ENCODE measurements at regions not wholly inside any gene's neighbourhood (a gene's known extent, or its start where the extent isn't known, plus 50 kb on each side); places are given as distances from the start of the nearest gene placed in this dataset.

- H3K9me3 ChIP-seq (ENCODE audit: low read depth, low read length, poor library complexity, severe bottlenecking): peaks cover 18% of the 10 kb centered on the region
- intact Hi-C loops (cut with micrococcal nuclease; ENCODE audit: unreplicated experiment): no loop called here
- no peaks in the 10 kb centered on the region for H3K36me3 ChIP-seq (ENCODE audit: insufficient read depth, low read length, poor library complexity, severe bottlenecking)
- no TSS peak for BruUV-seq (replicated peaks)
- no peak for TF ChIP-seq EZH2 (IDR thresholded peaks at IDR 0.05; ENCODE audit: borderline replicate concordance, low read depth, low read length, poor library complexity, severe bottlenecking)
- no peak overlapping the region for H3K4me3 ChIP-seq (ENCODE audit: low read depth, low read length, poor library complexity, severe bottlenecking)
- H3K4me1 ChIP-seq (ENCODE audit: insufficient read depth, low read length, poor library complexity, severe bottlenecking): peaks cover 29% of the 10 kb centered on the region
- no peak overlapping the region for H3K27ac ChIP-seq (ENCODE audit: low read depth, low read length, poor library complexity, severe bottlenecking)
- CTCF ChIA-PET: no interaction called here
- POLR2A ChIA-PET (ENCODE audit: low non-redundant PET): no interaction called here
- no peaks in the 10 kb centered on the region for H3K27me3 ChIP-seq (replicated peaks; ENCODE audit: insufficient read depth, low read depth, low read length, poor library complexity)
- DNase-seq (ENCODE audit: low spot score): no peak
These were observed 79.7 kb upstream of the ZNF280D start for GRCh38 chr15:56812961-56813360.

GRCh38 chr15:56812221-56812620, 78.9 kb upstream of the ZNF280D start:
- Histone ChIP-seq H3K4me1 (ENCODE audit: insufficient read depth, low read length, poor library complexity, severe bottlenecking) (peaks cover 22% of the 10 kb centered on the region), H3K4me3 (ENCODE audit: low read depth, low read length, poor library complexity, severe bottlenecking) (no peak overlapping the region), H3K27ac (ENCODE audit: low read depth, low read length, poor library complexity, severe bottlenecking) (no peak overlapping the region), H3K36me3 (ENCODE audit: insufficient read depth, low read length, poor library complexity, severe bottlenecking) (no peaks in the 10 kb centered on the region), H3K27me3 (replicated peaks; ENCODE audit: insufficient read depth, low read depth, low read length, poor library complexity) (no peaks in the 10 kb centered on the region), H3K9me3 (ENCODE audit: low read depth, low read length, poor library complexity, severe bottlenecking) (peaks cover 26% of the 10 kb centered on the region)
- ChIA-PET POLR2A (ENCODE audit: low non-redundant PET) (no interaction called here), CTCF (no interaction called here)
- DNase-seq (ENCODE audit: low spot score): no peak
- intact Hi-C loops (cut with micrococcal nuclease; ENCODE audit: unreplicated experiment): no loop called here
- BruUV-seq (replicated peaks): no TSS peak
- TF ChIP-seq CTCF (conservative IDR thresholded peaks at IDR 0.05; ENCODE audit: low read depth, low read length) (no peak), EZH2 (IDR thresholded peaks at IDR 0.05; ENCODE audit: borderline replicate concordance, low read depth, low read length, poor library complexity, severe bottlenecking) (no peak)

- H3K9me3 ChIP-seq (ENCODE audit: low read depth, low read length, poor library complexity, severe bottlenecking): peaks cover 31% of the 10 kb centered on the region
- CTCF ChIA-PET: no interaction called here
- H3K36me3 ChIP-seq (ENCODE audit: insufficient read depth, low read length, poor library complexity, severe bottlenecking): no peaks in the 10 kb centered on the region
- peaks cover 16% of the 10 kb centered on the region for H3K4me1 ChIP-seq (ENCODE audit: insufficient read depth, low read length, poor library complexity, severe bottlenecking)
- no peak overlapping the region for H3K27ac ChIP-seq (ENCODE audit: low read depth, low read length, poor library complexity, severe bottlenecking)
- TF ChIP-seq CTCF (conservative IDR thresholded peaks at IDR 0.05; ENCODE audit: low read depth, low read length): no peak
- no peak for TF ChIP-seq EZH2 (IDR thresholded peaks at IDR 0.05; ENCODE audit: borderline replicate concordance, low read depth, low read length, poor library complexity, severe bottlenecking)
- POLR2A ChIA-PET (ENCODE audit: low non-redundant PET): no interaction called here
- DNase-seq (ENCODE audit: low spot score): no peak
- no peak overlapping the region for H3K4me3 ChIP-seq (ENCODE audit: low read depth, low read length, poor library complexity, severe bottlenecking)
- no TSS peak for BruUV-seq (replicated peaks)
- intact Hi-C loops (cut with micrococcal nuclease; ENCODE audit: unreplicated experiment): no loop called here
- H3K27me3 ChIP-seq (replicated peaks; ENCODE audit: insufficient read depth, low read depth, low read length, poor library complexity): no peaks in the 10 kb centered on the region
These were observed 78.3 kb upstream of the ZNF280D start for GRCh38 chr15:56811586-56811985.

DNA sequence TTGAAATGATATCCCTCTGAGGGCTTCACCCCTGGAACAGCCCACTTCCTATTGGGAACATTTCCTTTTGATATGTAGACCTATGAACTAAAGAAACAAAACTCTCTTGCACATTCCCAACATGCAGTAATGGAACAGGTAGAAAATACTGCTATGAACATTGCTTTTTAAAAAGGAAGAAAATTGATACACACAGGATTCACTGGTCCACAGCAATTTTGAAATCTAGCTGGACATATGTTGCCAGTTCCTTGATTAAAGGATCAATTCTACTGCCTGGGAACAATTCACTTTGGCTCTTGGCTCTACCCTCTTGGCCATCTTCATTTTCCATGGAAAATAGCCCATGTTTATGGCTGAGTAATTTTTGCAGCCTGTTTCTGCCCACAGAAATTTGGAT, 74.9 kb upstream of the ZNF280D start:
- Histone ChIP-seq H3K27ac (ENCODE audit: low read depth, low read length, poor library complexity, severe bottlenecking) (no peak overlapping the region), H3K4me1 (ENCODE audit: insufficient read depth, low read length, poor library complexity, severe bottlenecking) (peaks cover 19% of the 10 kb centered on the region), H3K4me3 (ENCODE audit: low read depth, low read length, poor library complexity, severe bottlenecking) (no peak overlapping the region), H3K36me3 (ENCODE audit: insufficient read depth, low read length, poor library complexity, severe bottlenecking) (no peaks in the 10 kb centered on the region), H3K27me3 (replicated peaks; ENCODE audit: insufficient read depth, low read depth, low read length, poor library complexity) (no peaks in the 10 kb centered on the region), H3K9me3 (ENCODE audit: low read depth, low read length, poor library complexity, severe bottlenecking) (peaks cover 32% of the 10 kb centered on the region)
- intact Hi-C loops (cut with micrococcal nuclease; ENCODE audit: unreplicated experiment): loop anchor here (5.0 kb wide), 1 partner anchor 76 kb away; the partner anchor contains the start of gene ZNF280D
- CTCF ChIA-PET: no interaction called here
- no peak for DNase-seq (ENCODE audit: low spot score)
- TF ChIP-seq EZH2 (IDR thresholded peaks at IDR 0.05; ENCODE audit: borderline replicate concordance, low read depth, low read length, poor library complexity, severe bottlenecking) (no peak), CTCF (conservative IDR thresholded peaks at IDR 0.05; ENCODE audit: low read depth, low read length) (no peak)
- POLR2A ChIA-PET (ENCODE audit: low non-redundant PET): no interaction called here
- no TSS peak for BruUV-seq (replicated peaks)
